Gastrocnemius medialis (tissue), 4 donors: ENCODE measurements at regions not wholly inside any gene's neighbourhood (a gene's known extent, or its start where the extent isn't known, plus 50 kb on each side); places are given as distances from the start of the nearest gene placed in this dataset.

ENCODE experiments used
- POLR2A ChIP-seq, 2 donors: fragments of 450-650 bp; IDR thresholded peaks; one replicate each; pipeline ENCODE4 v1.6.1; 2017; ENCODE audit warnings: antibody characterized with exemption in 2 of 2, mild to moderate bottlenecking in 2 of 2, moderate library complexity in 2 of 2
- TF ChIP-seq, protein P1 (sequence below), 5 experiments: fragments of 450-650 bp in 3 of 5; fragments of 200-600 bp in 2 of 5; sonication (generic) in 2 of 5; IDR thresholded peaks in 4 of 5; conservative IDR thresholded peaks in 1 of 5; 1 replicate in 4 of 5; 2 replicates in 1 of 5; pipeline ENCODE4 v1.5.1; 2016 to 2019; ENCODE audit warnings: antibody characterized with exemption in 5 of 5, mild to moderate bottlenecking in 3 of 5, moderate library complexity in 3 of 5

- TF ChIP-seq, protein P1, sequence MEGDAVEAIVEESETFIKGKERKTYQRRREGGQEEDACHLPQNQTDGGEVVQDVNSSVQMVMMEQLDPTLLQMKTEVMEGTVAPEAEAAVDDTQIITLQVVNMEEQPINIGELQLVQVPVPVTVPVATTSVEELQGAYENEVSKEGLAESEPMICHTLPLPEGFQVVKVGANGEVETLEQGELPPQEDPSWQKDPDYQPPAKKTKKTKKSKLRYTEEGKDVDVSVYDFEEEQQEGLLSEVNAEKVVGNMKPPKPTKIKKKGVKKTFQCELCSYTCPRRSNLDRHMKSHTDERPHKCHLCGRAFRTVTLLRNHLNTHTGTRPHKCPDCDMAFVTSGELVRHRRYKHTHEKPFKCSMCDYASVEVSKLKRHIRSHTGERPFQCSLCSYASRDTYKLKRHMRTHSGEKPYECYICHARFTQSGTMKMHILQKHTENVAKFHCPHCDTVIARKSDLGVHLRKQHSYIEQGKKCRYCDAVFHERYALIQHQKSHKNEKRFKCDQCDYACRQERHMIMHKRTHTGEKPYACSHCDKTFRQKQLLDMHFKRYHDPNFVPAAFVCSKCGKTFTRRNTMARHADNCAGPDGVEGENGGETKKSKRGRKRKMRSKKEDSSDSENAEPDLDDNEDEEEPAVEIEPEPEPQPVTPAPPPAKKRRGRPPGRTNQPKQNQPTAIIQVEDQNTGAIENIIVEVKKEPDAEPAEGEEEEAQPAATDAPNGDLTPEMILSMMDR (IDR thresholded peaks at IDR 0.05 in 4 of 5, conservative IDR thresholded peaks at IDR 0.05 in 1 of 5): no peak
- no peak for TF ChIP-seq POLR2A (IDR thresholded peaks at IDR 0.05)
Observed at GRCh38 chr15:47937834-47938233, 183.0 kb upstream of the SLC24A5 start.
